ENCODE measurements at regions not wholly inside any gene's neighbourhood (a gene's known extent, or its start where the extent isn't known, plus 50 kb on each side); places are given as distances from the start of the nearest gene placed in this dataset.
"Not testable (repeated sequence)": the region's sequence is repeated elsewhere in the genome, so short reads cannot be mapped to it uniquely, and the experiment has no call there.

GRCh38 chr6:30814146-30815040, 69.9 kb upstream of the DDR1 start:
- peak; percentile 46 for DNase-seq (ENCODE audit: low read depth, low spot score)
- in situ Hi-C loops (cut with HindIII; ENCODE audit: low pct_unique_long_range_greater_than_20kb, low sequenced_read_pairs) = no loop called here

- in situ Hi-C loops (cut with HindIII; ENCODE audit: low pct_unique_long_range_greater_than_20kb, low sequenced_read_pairs) = no loop called here
These were observed 69.3 kb upstream of the IER3 start for GRCh38 chr6:30813631-30814145.

GRCh38 chr6:30810813-30811339, 66.5 kb upstream of the IER3 start:
- DNase-seq (ENCODE audit: low read depth, low spot score) = no peak
- in situ Hi-C loops (cut with HindIII; ENCODE audit: low pct_unique_long_range_greater_than_20kb, low sequenced_read_pairs) = no loop called here

More at GRCh38 chr6:30813631-30814145, 69.3 kb upstream of the IER3 start:
- DNase-seq (ENCODE audit: low read depth, low spot score) = no peak

GRCh38 chr6:30807566-30807965, 63.2 kb upstream of the IER3 start:
- in situ Hi-C loops (cut with HindIII; ENCODE audit: low pct_unique_long_range_greater_than_20kb, low sequenced_read_pairs); DNase-seq (ENCODE audit: low read depth, low spot score): not testable (repeated sequence)

GRCh38 chr6:30806581-30807183, 62.3 kb upstream of the IER3 start:
- no peak for DNase-seq (ENCODE audit: low read depth, low spot score)
- in situ Hi-C loops (cut with HindIII; ENCODE audit: low pct_unique_long_range_greater_than_20kb, low sequenced_read_pairs) = no loop called here

GRCh38 chr6:30804333-30804732, 60.0 kb upstream of the IER3 start:
- in situ Hi-C loops (cut with HindIII; ENCODE audit: low pct_unique_long_range_greater_than_20kb, low sequenced_read_pairs) = no loop called here
- DNase-seq (ENCODE audit: low read depth, low spot score) = no peak

- in situ Hi-C loops (cut with HindIII; ENCODE audit: low pct_unique_long_range_greater_than_20kb, low sequenced_read_pairs) = no loop called here
- DNase-seq (ENCODE audit: low read depth, low spot score) = no peak
These were observed 58.4 kb upstream of the IER3 start for GRCh38 chr6:30802731-30803130.

GRCh38 chr6:30801950-30802349, 57.6 kb upstream of the IER3 start:
- in situ Hi-C loops (cut with HindIII; ENCODE audit: low pct_unique_long_range_greater_than_20kb, low sequenced_read_pairs) = no loop called here
- no peak for DNase-seq (ENCODE audit: low read depth, low spot score)

- in situ Hi-C loops (cut with HindIII; ENCODE audit: low pct_unique_long_range_greater_than_20kb, low sequenced_read_pairs) = no loop called here
- no peak for DNase-seq (ENCODE audit: low read depth, low spot score)
These were observed 56.5 kb upstream of the IER3 start for GRCh38 chr6:30800871-30801270.

- in situ Hi-C loops (cut with HindIII; ENCODE audit: low pct_unique_long_range_greater_than_20kb, low sequenced_read_pairs) = no loop called here
These were observed 54.9 kb upstream of the IER3 start for GRCh38 chr6:30799210-30799609.

GRCh38 chr6:30798494-30798893, 54.1 kb upstream of the IER3 start:
- in situ Hi-C loops (cut with HindIII; ENCODE audit: low pct_unique_long_range_greater_than_20kb, low sequenced_read_pairs) = no loop called here
- no peak for DNase-seq (ENCODE audit: low read depth, low spot score)

More at GRCh38 chr6:30799210-30799609, 54.9 kb upstream of the IER3 start:
- peak; percentile 73 for DNase-seq (ENCODE audit: low read depth, low spot score)

GRCh38 chr6:30795549-30796293, 51.4 kb upstream of the IER3 start:
- in situ Hi-C loops (cut with HindIII; ENCODE audit: low pct_unique_long_range_greater_than_20kb, low sequenced_read_pairs) = no loop called here
- no peak for DNase-seq (ENCODE audit: low read depth, low spot score)

Data from SK-MEL-5 (cell line).